SK-N-SH (cell line): ENCODE measurements at regions not wholly inside any gene's neighbourhood (a gene's known extent, or its start where the extent isn't known, plus 50 kb on each side); places are given as distances from the start of the nearest gene placed in this dataset.

Source experiments
- CTCF ChIA-PET: fragments of 300-600, 350-600 bp; formaldehyde crosslinking; extraction: SDS; loops from one replicate; lab custom pipeline; 2021; lab: Yijun Ruan, JAX
- POLR2A ChIA-PET: fragments of 350-600 bp; sonication (Branson Sonifier 250); formaldehyde crosslinking; extraction: SDS; loops from one replicate; lab custom pipeline; 2020; ENCODE audit warnings: antibody characterized with exemption, inconsistent platforms; lab: Yijun Ruan, JAX
- DNase-seq: peaks from one replicate; pipeline ENCODE4 v3.0.0; 2012
- H2AFZ ChIP-seq: fragments of 200-600 bp; sonication (generic); 2 replicates; pipeline ENCODE4 v1.8.1; 2016; ENCODE audit warnings: antibody characterized with exemption, mild to moderate bottlenecking, low read depth
- H3F3A ChIP-seq: fragments of 200-600 bp; sonication (generic); replicated peaks from 2 replicates; pipeline ENCODE3; 2016; ENCODE audit warnings: antibody characterized with exemption, mild to moderate bottlenecking; ENCODE audit not compliant: insufficient read depth
- H3K27ac ChIP-seq, 2 experiments: fragments of 200-500 bp in 1 of 2; fragments of 200-600 bp in 1 of 2; sonication (Bioruptor generic) in 1 of 2; sonication (generic), shearing (Covaris generic) in 1 of 2; 2 replicates each; pipeline versions ENCODE4 v1.5.1 to v1.6.1; 2014 to 2016; ENCODE audit warnings: low read depth in 2 of 2, inconsistent platforms in 1 of 2, low read length in 1 of 2, mild to moderate bottlenecking in 1 of 2, mixed read lengths in 1 of 2
- H3K27me3 ChIP-seq: fragments of 200-600 bp; sonication (generic), shearing (Covaris generic); 2 replicates; pipeline ENCODE4 v1.6.1; 2016; ENCODE audit warnings: mixed run types; ENCODE audit not compliant: insufficient read depth
- H3K36me3 ChIP-seq, 2 experiments: fragments of 200-500 bp in 1 of 2; fragments of 200-600 bp in 1 of 2; sonication (Bioruptor generic) in 1 of 2; sonication (generic) in 1 of 2; replicated peaks in 1 of 2; 2 replicates each; pipeline versions ENCODE3 to v1.5.1; 2014 to 2016; ENCODE audit warnings: low read length in 1 of 2, mild to moderate bottlenecking in 1 of 2; ENCODE audit not compliant: insufficient read depth in 2 of 2, control insufficient read depth in 1 of 2
- H3K4me1 ChIP-seq, 2 experiments: fragments of 200-500 bp in 1 of 2; fragments of 200-600 bp in 1 of 2; sonication (Bioruptor generic) in 1 of 2; sonication (generic), shearing (Covaris generic) in 1 of 2; 2 replicates each; pipeline versions ENCODE4 v1.5.1 to v1.6.1; 2014 to 2016; ENCODE audit warnings: low read depth in 1 of 2, low read length in 1 of 2, mixed run types in 1 of 2; ENCODE audit not compliant: insufficient read depth in 2 of 2, control insufficient read depth in 1 of 2
- H3K4me2 ChIP-seq: fragments of 200-600 bp; sonication (generic), shearing (Covaris generic); 2 replicates; pipeline ENCODE4 v1.6.1; 2017; ENCODE audit warnings: mixed run types
- H3K4me3 ChIP-seq, 2 experiments: fragments of 200-500 bp in 1 of 2; fragments of 200-600 bp in 1 of 2; sonication (Bioruptor generic) in 1 of 2; sonication (generic), shearing (Covaris generic) in 1 of 2; 2 replicates each; pipeline versions ENCODE4 v1.5.1 to v1.8.1; 2014 to 2016; ENCODE audit warnings: low read depth in 2 of 2, inconsistent platforms in 1 of 2, low read length in 1 of 2, mild to moderate bottlenecking in 1 of 2, mixed read lengths in 1 of 2, moderate library complexity in 1 of 2
- H3K79me2 ChIP-seq: fragments of 200-600 bp; sonication (generic); 2 replicates; pipeline ENCODE4 v1.8.1; 2017; ENCODE audit warnings: mild to moderate bottlenecking; ENCODE audit not compliant: insufficient read depth
- H3K9ac ChIP-seq: fragments of 200-600 bp; sonication (generic); 2 replicates; pipeline ENCODE4 v1.6.1; 2017; ENCODE audit warnings: mixed run types
- H3K9me2 ChIP-seq: fragments of 200-600 bp; sonication (generic); 2 replicates; pipeline ENCODE4 v1.6.1; 2017; ENCODE audit warnings: mixed run types
- H3K9me3 ChIP-seq: fragments of 200-600 bp; sonication (generic); 2 replicates; pipeline ENCODE4 v1.6.1; 2017; ENCODE audit warnings: mixed run types, mild to moderate bottlenecking, moderate library complexity
- H4K20me1 ChIP-seq: fragments of 200-600 bp; sonication (generic); 2 replicates; pipeline ENCODE4 v1.6.1; 2017; ENCODE audit warnings: mild to moderate bottlenecking, mixed run types; ENCODE audit not compliant: insufficient read depth
- CTCF ChIP-seq: fragments of 200-600 bp; sonication (generic); IDR thresholded peaks from 2 replicates; pipeline ENCODE4 v1.6.1; 2017; ENCODE audit warnings: antibody characterized with exemption, mild to moderate bottlenecking, moderate library complexity
- ELF1 ChIP-seq: IDR thresholded peaks from 2 replicates; pipeline ENCODE4 v1.4.0; 2012
- EZH2phosphoT487 ChIP-seq: fragments of 200-600 bp; sonication (generic); IDR thresholded peaks from 2 replicates; pipeline ENCODE4 v1.6.1; 2017; ENCODE audit warnings: low read depth, mixed run types, mild to moderate bottlenecking, antibody characterized with exemption, moderate library complexity, borderline replicate concordance
- GABPA ChIP-seq: IDR thresholded peaks from 2 replicates; pipeline ENCODE4 v1.4.0; 2012; ENCODE audit warnings: low read depth, mild to moderate bottlenecking
- GATA2 ChIP-seq: sonication (generic); formaldehyde crosslinking; IDR thresholded peaks from 2 replicates; pipeline ENCODE4 v1.5.0; 2020; ENCODE audit warnings: mild to moderate bottlenecking, missing genetic modification reagents
- IRF3 ChIP-seq: fragments of 150-350 bp; IDR thresholded peaks from 2 replicates; pipeline ENCODE4 v1.6.1; 2016; ENCODE audit warnings: mild to moderate bottlenecking, low read depth, low read length
- JUND ChIP-seq: IDR thresholded peaks from 2 replicates; pipeline ENCODE4 v1.4.0; 2012
- MAX ChIP-seq: IDR thresholded peaks from 2 replicates; pipeline ENCODE4 v1.4.0; 2012; ENCODE audit warnings: low read depth
- MEF2A ChIP-seq: IDR thresholded peaks from 2 replicates; pipeline ENCODE4 v1.4.0; 2012; ENCODE audit warnings: low read depth, borderline replicate concordance
- NFIC ChIP-seq: IDR thresholded peaks from 2 replicates; pipeline ENCODE4 v1.4.0; 2012; ENCODE audit warnings: borderline replicate concordance
- NRF1 ChIP-seq: IDR thresholded peaks from 2 replicates; pipeline ENCODE4 v1.6.1; 2012; ENCODE audit warnings: low read depth, mild to moderate bottlenecking, low read length
- PBX3 ChIP-seq: IDR thresholded peaks from 2 replicates; pipeline ENCODE4; 2012
- TAF1 ChIP-seq: IDR thresholded peaks from 2 replicates; pipeline ENCODE4 v1.6.1; 2012; ENCODE audit warnings: low read depth, mild to moderate bottlenecking, low read length, moderate library complexity, borderline replicate concordance
- USF1 ChIP-seq: IDR thresholded peaks from 2 replicates; pipeline ENCODE4 v1.4.0; 2012; ENCODE audit warnings: low read depth, borderline replicate concordance
- WGBS: methylation state at CpG from one replicate; pipeline ENCODE4 v1.1.6; 2017; ENCODE audit warnings: low lambda C conversion rate; 5-methylcytosine and 5-hydroxymethylcytosine counted together

GRCh38 chr10:124210263-124210662 lies 116.9 kb upstream of the CHST15 start:
- Histone ChIP-seq H2AFZ (no peak overlapping the region), H3K27me3 (no peaks in the 10 kb centered on the region), H4K20me1 (no peaks in the 10 kb centered on the region), H3K9me2 (no peaks in the 10 kb centered on the region), H3F3A (no peaks in the 10 kb centered on the region), H3K4me2 (no peak overlapping the region), H3K4me3 (no peak overlapping the region), H3K36me3 (no peaks in the 10 kb centered on the region), H3K9ac (no peak overlapping the region), H3K27ac (no peak overlapping the region), H3K79me2 (no peaks in the 10 kb centered on the region), H3K4me1 (no peaks in the 10 kb centered on the region), H3K9me3 (no peaks in the 10 kb centered on the region)
- ChIA-PET POLR2A (no interaction called here), CTCF (no interaction called here)
- WGBS, result 0% methylated on average over 1 of the region's 1 CpG
- DNase-seq, result no peak
- TF ChIP-seq GABPA (no peak), PBX3 (no peak), GATA2 (CRISPR knock-in tag) (no peak), EZH2phosphoT487 (no peak)

- TF ChIP-seq PBX3, result no peak
- no peak for TF ChIP-seq USF1
- no peak for TF ChIP-seq JUND
- TF ChIP-seq MEF2A, result no peak
- TF ChIP-seq GABPA, result no peak
- H3K9ac ChIP-seq, result no peak overlapping the region
- 10% methylated on average over 5 of the region's 5 CpGs for WGBS
- POLR2A ChIA-PET, result no interaction called here
- H2AFZ ChIP-seq, result no peak overlapping the region
- H3K4me2 ChIP-seq, result no peak overlapping the region
- no peaks in the 10 kb centered on the region for H3K9me2 ChIP-seq
- no peaks in the 10 kb centered on the region for H4K20me1 ChIP-seq
- no peaks in the 10 kb centered on the region for H3K27me3 ChIP-seq
- no peak overlapping the region for H3K27ac ChIP-seq
- H3K4me1 ChIP-seq, result no peaks in the 10 kb centered on the region
- H3K36me3 ChIP-seq, result no peaks in the 10 kb centered on the region
- H3K4me3 ChIP-seq, result no peak overlapping the region
- DNase-seq, result no peak
- H3K9me3 ChIP-seq, result no peaks in the 10 kb centered on the region
- no peaks in the 10 kb centered on the region for H3K79me2 ChIP-seq
- CTCF ChIA-PET, result interaction anchor here (0.6 to 1.4 kb wide), 4 partner anchors 11 to 213 kb away, joined by 3 to 5 read pairs (median 4); no protein-coding TSS in a partner anchor
- H3F3A ChIP-seq, result no peaks in the 10 kb centered on the region
These were observed 114.0 kb upstream of the CHST15 start for GRCh38 chr10:124207391-124207790.

GRCh38 chr10:124206616-124207015 lies 113.2 kb upstream of the CHST15 start:
- no peaks in the 10 kb centered on the region for H3K9me2 ChIP-seq
- no peaks in the 10 kb centered on the region for H3K4me1 ChIP-seq
- H3K27ac ChIP-seq, result no peak overlapping the region
- H3K4me3 ChIP-seq, result no peak overlapping the region
- 12% methylated on average over 3 of the region's 4 CpGs for WGBS
- no peaks in the 10 kb centered on the region for H3K9me3 ChIP-seq
- H3K4me2 ChIP-seq, result no peak overlapping the region
- no peak overlapping the region for H3K9ac ChIP-seq
- no peak for DNase-seq
- H3K36me3 ChIP-seq, result no peaks in the 10 kb centered on the region
- ChIA-PET CTCF (interaction anchor here (0.9 to 1.4 kb wide), 5 partner anchors 11 to 212 kb away, joined by 3 to 5 read pairs (median 4); no protein-coding TSS in a partner anchor), POLR2A (no interaction called here)
- H3K27me3 ChIP-seq, result no peaks in the 10 kb centered on the region
- H3K79me2 ChIP-seq, result no peaks in the 10 kb centered on the region
- no peaks in the 10 kb centered on the region for H4K20me1 ChIP-seq
- H2AFZ ChIP-seq, result no peak overlapping the region
- no peaks in the 10 kb centered on the region for H3F3A ChIP-seq
- TF ChIP-seq GATA2 (CRISPR knock-in tag), result no peak
- TF ChIP-seq MEF2A, result no peak
- TF ChIP-seq NRF1, result no peak
- no peak for TF ChIP-seq EZH2phosphoT487
- no peak for TF ChIP-seq ELF1
- TF ChIP-seq PBX3, result no peak
- no peak for TF ChIP-seq TAF1
- no peak for TF ChIP-seq IRF3
- TF ChIP-seq CTCF, result no peak
- no peak for TF ChIP-seq NFIC
- no peak for TF ChIP-seq MAX
